SHP77 treated with DMSO at 0.1 percent for 48 hours (cell line): ENCODE measurements at regions not wholly inside any gene's neighbourhood (a gene's known extent, or its start where the extent isn't known, plus 50 kb on each side); places are given as distances from the start of the nearest gene placed in this dataset.
A peak's percentile ranks its signal among the peaks of the same experiment; 100 is the strongest.
"Not testable (repeated sequence)": the region's sequence is repeated elsewhere in the genome, so short reads cannot be mapped to it uniquely, and the experiment has no call there.

ENCODE experiments used
- DNase-seq: peaks from one replicate; lab custom pipeline; 2025; lab: John Stamatoyannopoulos, UW

DNA sequence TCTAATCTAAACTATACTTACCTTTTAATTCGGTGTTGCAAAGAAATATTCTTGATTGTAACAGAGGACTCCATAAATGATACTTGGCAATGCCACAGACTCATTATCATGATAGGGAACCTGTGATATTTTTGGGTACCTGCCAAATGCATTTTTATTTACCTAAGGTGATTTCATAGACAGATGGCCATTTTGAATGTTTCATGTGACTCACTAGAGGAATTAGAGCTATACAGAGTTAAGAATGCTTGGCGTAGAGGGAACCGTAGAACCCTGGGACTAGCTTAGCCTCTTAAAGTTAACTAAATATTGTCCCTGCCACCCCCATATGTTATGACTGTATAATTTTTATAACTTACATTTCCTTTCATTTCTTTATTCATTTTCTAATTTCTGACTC lies 136.1 kb downstream of the DISP1 start:
- DNase-seq, result peak; percentile 86

DNA sequence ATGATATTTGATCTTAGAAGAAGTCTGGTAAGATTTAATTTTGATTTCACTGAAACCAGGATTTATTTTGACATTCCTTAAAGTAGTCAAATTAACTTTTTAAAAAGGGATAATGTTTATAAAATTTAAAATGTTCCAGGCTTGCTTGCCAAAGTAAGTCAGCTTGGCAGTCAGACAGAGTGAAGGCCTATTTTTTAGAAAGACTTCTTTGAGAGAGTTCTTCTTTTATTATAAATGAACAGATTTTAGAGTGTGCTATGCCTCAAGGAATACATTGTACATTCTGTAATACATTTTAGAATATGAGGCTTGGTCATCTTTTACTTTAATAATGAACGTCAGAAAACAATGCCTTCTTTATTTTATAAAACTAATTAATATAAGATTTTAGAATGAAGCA lies 138.7 kb downstream of the DISP1 start:
- no peak for DNase-seq

DNA sequence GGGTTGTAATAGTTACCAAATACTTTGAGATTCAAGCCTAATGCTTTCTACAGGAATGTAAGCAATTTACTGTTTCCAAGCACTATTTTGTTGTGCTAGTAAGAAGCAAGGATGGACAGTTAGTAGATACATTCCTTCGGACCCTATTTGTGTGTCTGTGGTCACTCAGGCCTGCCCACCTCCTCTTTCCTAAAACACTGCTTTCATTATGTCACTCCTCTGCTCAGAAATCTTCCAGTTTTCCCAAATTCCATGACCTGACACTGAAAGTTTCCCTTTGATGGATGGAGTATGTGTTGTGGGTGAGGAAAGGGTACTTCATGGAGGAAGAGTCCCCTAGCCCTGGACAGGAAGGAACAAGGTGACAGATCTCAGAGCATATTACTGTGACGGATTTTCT lies 141.1 kb downstream of the DISP1 start:
- no peak for DNase-seq

DNA sequence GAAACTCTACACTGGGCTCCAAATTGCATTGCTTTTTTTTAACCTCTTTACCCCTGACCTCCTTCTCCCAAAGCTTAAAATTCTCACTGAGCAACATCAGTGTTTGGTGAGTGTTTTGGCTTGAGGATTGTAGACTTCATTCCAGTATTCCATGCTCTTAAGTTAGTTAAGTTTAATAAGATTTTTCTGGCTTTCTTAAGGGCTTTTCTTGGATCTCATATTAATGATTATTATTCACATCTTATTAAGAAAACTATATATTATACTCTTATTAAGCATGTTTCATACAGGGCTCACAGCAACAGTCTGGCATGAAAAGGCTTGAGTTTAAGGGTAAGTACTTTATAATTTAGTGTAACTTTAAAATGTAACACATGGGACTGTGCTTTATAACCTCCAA lies 141.8 kb downstream of the DISP1 start:
- no peak for DNase-seq

DNA sequence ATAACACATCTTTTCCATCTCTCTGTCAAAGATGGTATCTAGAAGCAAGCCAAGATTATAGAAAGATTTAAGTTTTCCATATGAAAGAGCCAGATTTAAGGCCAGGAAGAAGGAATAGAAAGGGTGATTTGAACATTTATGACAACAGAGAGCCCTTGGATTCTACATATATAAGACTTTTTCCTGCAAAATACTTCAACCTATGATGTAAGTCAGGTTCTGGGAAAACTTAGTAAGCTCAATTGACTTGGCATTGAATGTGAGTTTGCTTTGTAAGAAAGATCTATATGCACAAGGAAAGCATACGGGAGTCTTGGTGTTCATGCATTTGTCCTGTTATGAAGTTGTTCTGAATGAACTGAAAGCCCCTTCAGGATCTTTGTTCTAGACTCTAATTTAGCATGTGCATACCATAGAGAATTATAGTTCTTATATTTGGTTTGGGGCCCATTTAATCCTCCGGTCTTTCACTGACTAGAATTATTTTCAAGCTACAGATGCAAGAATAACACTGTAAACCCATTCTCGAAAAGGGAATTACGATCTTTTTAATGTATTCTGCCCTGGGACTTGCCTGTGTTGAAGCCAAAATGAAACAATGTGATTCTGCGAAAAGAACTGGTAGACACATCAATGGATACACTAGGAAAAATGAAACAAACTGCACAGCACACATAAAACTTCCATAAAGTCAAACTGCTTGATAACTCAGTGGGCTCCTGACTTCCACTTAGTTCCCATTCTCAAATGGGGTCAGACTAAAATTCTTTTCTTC lies 152.8 kb downstream of the DISP1 start:
- no peak for DNase-seq

DNA sequence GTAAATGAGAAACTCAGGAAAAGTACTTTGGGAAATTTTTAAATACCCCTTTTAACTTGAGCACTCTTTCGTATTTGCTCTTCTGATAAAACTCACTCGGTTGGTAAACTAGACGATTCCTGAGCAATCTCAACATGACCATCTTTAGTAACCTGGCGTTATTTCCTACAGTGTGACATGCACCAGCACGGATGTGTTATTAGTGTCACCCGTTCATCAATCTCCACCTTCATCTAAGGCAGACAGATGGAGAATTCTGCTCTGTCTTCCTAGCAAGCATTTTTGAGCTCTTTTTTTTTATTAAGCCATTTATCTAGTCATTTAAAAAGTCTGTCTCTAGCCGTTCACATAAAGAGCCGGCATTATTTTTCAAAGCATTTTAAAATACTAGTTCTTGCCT lies 155.2 kb downstream of the DISP1 start:
- DNase-seq, result no peak

DNA sequence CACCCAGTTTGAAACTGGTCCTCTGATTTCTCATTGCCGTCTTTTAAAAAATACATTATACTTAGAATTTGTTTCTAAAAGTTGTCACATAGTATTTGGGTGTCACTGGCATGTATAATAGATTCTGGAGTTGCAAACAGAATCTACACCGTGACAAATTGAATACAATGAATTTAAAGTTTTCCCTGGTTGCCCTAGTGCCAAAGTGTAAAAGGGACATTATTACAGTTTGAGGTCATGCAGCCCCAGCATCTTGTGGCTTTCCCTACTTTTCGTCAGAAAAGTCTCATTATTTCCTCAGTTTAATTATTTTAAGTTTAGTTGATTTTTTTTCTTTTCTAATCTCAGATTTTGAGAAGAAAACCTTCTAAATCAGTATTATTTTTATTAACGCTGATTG lies 155.9 kb downstream of the DISP1 start:
- no peak for DNase-seq

DNA sequence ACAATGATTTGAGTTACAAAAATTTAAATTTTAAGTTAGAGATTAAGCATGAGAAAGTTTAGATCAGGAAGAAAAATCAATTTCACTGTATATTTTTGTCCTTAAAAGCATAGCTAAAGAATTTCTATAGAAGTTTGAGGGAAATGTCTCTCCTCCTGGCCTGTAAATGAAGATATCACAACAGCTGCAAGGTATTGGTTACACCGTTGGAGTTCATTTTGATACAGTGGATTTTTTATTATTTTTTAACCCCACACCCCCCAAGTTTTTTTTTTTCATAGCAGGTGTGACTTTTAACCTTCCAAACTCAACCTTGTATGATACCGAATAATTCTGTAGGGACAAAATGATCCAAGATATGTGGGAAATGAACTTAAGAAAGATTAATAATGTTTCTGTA lies 156.3 kb downstream of the DISP1 start:
- no peak for DNase-seq

DNA sequence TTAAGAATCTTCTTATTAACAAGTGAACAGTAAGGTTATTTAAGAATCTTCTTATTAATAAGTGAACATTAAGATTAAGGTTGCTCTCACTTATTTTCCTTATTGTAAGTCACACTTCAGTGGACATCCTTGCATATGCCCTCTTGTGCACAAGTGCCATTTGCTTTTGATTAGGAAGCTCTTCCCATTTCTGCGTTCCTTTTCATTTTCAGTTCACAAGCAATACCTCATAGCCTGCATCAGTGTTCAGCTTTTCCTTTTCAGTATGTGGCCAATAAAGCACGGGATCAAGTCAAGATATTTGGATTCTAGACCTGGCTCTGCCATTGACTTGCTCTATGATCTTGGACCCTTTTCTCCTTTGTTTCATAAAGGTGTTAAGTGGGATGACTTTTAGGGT lies 158.7 kb downstream of the DISP1 start:
- no peak for DNase-seq

DNA sequence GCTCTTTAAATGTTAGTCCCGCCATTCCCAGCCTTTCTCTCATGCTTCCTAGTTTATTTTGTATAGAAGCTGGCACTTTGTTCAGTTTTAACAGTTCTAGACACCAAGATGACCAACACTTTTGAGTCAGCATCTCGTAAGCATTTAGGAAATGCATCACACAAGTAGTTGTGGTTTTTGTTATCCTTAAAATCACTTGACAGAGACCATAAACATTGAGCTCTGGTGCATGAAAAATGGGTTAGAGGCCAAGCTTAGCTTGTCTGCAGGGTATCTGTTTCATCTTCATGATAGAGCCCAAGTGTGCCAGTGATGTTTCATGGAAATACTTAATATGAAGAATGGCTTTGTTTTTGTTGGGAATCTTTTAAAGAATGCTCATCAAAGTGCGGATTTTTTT lies 159.7 kb downstream of the DISP1 start:
- no peak for DNase-seq

DNA sequence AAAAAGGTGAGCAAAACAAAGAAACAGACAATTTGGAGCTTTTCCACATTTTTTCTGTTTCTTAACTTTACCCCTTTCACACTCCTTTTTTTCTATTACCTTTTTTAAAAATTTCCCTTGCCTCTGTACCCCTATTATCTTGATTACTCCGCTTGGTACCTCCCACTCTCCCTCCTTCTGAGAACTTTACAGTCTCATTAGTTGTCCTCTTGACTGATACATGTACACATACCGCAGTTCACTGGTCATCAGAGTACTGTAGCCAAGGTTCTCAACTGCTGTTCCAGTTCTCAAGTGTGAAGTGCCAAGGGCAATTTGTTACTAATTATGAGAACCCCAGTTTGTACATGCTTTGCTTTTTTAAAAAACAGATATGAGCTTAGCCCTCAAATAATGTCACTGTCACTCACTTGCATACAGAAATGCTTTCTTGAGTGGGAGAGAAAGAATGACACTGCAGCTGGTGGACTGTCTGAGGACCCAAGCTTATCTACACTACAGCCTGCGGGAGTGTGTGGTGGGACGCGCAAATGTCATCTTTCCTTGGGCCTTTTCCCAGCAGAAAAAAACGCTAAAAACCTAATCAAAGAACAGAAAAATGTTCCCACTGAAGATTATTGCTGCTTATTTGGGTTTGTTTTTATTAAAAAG lies 160.8 kb downstream of the DISP1 start:
- DNase-seq, result no peak

DNA sequence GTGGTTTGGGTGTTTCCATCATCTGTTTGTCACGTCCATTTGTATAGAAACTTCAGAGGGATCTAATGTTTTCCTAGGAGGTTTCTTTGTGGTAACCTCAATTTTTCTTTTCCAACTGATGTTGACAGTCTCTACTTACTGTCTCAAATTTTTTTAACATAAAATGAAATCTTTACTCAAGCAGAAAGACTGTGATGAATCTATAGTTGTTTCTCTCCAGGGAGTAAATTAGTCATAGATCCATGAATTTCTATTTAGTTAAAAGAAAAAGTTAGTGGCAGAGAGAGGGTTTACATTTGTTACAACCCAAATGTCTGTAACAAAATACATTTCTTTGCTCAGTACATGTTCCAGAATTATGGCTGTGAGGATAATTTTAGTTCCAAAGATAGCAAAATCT lies 161.6 kb downstream of the DISP1 start:
- no peak for DNase-seq

DNA sequence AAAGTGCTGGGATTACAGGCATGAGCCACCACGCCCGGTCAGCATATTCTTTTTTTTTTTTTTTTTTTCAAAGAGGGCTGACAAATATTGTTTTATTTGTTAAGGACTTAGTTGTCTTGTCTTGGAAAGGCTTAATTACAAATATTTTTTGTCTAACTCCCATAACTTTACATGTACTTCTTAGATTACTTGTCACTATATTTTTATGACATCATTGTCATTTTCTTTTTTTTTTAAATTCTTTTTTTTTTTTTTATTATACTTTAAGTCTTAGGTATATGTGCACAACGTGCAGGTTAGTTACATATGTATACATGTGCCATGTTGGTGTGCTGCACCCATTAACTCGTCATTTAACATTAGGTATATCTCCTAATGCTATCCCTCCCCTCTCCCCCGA lies 162.5 kb downstream of the DISP1 start:
- DNase-seq, result not testable (repeated sequence)

DNA sequence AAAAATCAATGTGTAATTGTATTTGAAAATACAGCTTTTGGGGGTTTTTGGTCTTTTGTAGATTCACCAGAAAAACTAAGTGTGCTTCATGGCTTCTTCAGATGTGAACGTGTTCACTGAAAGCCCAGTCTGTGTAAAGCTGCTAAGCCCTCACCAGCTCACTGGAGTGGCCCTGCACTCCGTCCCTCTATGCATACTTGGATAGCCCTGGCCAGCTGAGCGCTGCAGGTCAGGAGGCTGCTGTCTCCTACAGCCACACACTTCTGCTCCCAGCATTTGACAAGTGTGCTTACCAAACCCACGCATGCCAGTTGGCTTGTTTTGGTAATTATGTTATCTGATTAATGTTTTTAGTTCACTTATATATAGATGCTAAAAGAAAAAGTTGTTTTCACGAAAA lies 163.5 kb downstream of the TLR5 start:
- no peak for DNase-seq

DNA sequence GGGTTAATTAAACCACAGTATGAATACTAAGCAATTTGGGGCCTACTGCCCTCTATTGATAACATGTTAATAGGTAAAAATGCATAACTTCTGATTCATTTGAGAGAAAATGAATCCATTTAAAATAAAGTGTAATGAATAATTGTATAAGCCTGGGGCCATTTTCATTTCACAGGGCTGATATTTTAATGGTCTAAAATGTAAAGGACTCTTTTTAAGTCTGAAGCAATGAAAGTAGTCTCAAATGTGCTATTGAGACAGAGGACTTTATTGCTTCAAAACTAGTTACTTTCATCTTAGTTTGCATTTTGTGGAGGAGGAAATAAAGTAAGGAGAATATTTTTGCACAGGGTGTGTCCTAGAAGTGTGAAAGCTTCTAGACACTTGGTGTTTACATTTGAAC lies 155.4 kb downstream of the TLR5 start:
- DNase-seq, result no peak

DNA sequence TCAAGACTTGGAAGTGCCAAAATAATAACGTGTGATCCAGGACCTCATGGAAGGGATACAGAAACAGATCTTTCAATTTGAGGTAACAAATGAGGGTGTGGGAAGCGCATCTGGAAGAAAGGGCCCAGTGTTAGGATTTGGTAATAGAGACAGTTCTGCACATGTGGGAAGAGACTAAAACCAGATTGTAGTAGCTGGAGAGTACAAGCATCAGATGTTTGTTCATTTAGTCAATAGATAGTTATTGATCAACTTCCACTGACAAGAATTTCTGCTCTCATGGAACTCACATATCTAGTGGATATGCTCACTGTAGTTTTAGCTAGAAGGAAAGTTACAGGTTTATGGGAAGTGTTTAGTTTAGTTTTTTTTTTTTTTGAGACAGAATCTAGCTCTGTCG lies 153.6 kb downstream of the TLR5 start:
- DNase-seq, result no peak

DNA sequence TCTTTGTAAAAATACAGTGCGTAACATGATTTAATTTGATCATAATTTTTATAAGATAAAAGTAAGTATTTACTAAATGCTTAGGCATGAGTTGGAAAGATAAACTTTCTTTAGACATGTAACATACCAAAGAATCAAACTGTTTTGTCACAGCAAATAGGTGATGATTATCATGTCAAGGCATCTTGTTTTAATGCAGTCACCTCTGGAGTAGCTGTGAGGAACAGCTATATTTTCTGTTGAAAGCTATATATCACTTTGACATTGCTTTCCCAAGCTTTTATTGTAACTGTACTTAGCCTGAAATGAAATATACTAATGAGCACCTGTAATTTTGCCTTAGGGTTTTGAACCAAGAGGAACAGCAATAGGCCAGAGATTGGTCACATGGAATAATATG lies 151.9 kb downstream of the TLR5 start:
- DNase-seq, result no peak

DNA sequence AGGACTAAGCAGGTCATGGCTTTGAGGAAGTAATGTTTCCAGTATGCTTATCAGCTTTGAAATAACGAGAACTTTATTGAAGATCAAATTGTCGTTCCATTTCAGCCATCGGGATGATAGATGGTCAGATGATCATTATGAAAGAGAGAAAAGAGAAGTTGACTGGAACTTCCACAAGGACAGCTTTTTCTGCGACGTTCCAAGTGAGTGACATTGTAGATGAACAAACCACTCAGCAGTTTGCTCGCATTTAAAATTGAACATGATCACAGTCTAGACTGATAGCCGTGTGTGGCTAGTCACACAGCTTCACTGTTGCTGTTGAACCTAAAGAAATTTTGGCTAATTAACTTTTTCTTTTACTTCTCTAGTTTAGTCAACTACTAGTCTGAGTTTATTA lies 151.1 kb downstream of the TLR5 start:
- no peak for DNase-seq

DNA sequence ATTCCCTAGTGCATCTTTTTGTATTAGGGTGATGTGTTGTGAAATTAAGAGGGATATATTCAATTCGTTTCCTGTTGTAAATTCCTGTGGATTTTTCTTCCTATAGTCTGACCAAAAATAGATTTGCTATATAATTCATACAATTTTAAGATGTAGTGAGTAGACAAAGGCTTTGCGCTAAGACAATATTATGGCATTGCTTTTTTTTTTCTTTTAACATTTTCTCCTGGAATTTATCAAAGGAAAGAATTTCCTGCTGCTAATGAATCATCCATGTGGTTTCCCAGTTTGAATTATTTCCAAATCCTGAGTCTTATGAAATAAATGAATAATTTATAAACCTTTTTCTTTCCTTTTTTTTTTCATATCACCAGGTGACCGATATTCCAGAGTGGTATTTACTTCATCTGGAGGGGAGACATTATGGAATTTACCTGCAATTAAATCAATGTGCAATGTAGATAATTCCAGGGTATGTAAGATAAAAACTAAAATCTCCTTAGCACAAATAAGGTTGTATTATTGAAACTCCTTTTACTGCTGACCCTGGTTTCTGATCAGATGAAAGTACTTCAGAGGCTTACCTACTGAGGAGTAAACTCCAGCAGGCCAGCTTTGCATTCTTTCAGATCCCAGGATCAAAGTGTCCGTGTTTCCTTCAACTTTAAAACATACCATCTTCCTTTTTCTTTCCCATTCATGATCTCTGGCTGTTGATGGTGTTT lies 148.4 kb downstream of the TLR5 start:
- no peak for DNase-seq

DNA sequence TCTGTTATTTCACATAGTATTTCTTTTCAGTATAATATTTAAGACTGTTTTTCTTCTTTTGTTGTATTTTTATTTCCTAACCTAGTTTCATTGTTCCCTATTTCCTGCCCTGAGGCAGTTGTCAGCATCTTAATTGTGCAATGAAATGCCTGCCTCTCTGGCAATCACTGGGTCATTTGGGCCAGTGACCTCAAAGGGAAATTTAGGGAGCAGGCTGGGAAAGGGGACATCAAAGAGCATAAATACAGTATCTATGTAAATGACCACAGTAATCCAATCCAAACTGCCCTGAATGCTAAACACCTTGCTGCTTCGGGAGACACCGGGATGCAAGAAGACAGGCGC lies 147.8 kb downstream of the TLR5 start:
- no peak for DNase-seq

DNA sequence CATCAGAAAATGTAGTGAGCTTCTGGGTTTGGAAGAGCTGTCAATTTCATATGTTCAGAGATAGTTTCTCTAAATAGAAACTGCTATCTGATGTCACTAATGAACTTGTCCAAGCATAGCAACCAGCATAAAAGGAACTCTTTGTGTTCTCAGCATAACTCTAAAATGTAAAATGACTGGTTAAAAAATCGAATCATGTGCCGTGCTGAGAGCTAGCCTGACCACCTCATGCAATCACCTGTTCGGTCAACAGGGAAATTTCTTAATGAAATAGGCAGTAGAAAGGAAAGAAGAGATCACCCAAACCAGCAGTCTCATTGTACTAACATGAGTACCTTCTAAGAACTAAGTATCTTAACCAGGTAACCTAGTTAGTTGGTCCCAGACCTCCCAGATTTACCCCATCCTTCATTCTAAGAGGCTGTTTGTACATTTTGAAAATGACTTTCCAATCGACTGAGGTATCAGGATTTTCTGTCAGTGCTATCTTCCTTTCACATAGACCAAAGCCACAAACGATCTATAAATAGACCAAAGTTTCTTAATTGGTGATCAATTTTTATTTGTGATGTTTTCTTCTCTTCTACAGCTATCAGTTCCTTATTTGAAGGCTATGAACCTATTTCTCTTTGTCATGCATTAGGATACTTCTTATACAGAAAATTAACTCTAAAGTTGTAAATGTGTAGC lies 147.3 kb downstream of the TLR5 start:
- no peak for DNase-seq

DNA sequence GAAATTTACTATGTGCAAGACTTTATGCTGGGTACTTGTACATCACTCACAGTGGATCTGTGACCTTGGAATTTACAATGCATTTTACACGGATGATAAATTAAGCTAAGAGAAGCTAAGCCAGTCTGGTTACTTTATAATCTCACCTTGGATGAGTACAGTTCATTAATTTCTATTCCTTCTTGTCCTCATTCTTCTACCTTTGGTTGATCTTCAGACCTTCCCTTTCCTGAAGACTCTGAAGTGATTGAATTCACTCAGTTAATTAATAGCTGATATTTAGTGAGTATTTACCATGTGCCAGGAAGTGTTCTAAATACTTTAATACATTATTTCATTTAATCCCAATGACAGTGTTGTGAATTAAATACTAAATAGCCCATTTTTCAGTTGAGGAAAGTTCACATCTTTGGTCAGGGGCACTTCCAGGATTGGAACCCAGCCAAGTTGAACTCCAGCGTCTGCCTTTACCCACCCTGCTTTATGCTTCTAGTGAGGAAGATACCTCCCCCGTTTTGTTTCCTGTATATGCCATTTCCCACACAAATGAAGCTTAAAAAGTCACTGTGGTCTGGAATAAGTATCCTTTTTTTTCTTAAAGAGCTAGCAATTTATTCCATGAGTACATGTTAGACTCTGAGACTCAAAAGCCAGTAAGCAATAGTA lies 146.6 kb downstream of the TLR5 start:
- DNase-seq, result no peak
